Osteocyte (in vitro differentiated cells): ENCODE measurements at regions not wholly inside any gene's neighbourhood (a gene's known extent, or its start where the extent isn't known, plus 50 kb on each side); places are given as distances from the start of the nearest gene placed in this dataset.

ENCODE experiments used
- DNase-seq: peaks from one replicate; pipeline ENCODE4 v3.0.0; 2021; ENCODE audit warnings: mixed read lengths; ENCODE audit not compliant: unreplicated experiment; ENCODE audit errors: extremely low spot score
- H3K27ac Mint-ChIP-seq: one replicate; pipeline ENCODE4 v1.8.0; 2021; ENCODE audit warnings: mild to moderate bottlenecking, mixed read lengths; ENCODE audit not compliant: unreplicated experiment
- H3K27me3 Mint-ChIP-seq: one replicate; pipeline ENCODE4 v1.8.0; 2021; ENCODE audit warnings: mixed read lengths; ENCODE audit not compliant: unreplicated experiment
- H3K36me3 Mint-ChIP-seq: one replicate; pipeline ENCODE4 v1.8.0; 2021; ENCODE audit warnings: mixed read lengths; ENCODE audit not compliant: unreplicated experiment
- H3K4me1 Mint-ChIP-seq: one replicate; pipeline ENCODE4 v1.8.0; 2021; ENCODE audit warnings: mixed read lengths; ENCODE audit not compliant: unreplicated experiment
- H3K4me3 Mint-ChIP-seq: one replicate; pipeline ENCODE4 v1.8.0; 2021; ENCODE audit warnings: mild to moderate bottlenecking, moderate library complexity, mixed read lengths; ENCODE audit not compliant: unreplicated experiment
- H3K9me3 Mint-ChIP-seq: one replicate; pipeline ENCODE4 v1.8.0; 2021; ENCODE audit warnings: mixed read lengths; ENCODE audit not compliant: unreplicated experiment
- CTCF ChIP-seq: fragments of 200-600 bp; sonication (generic); IDR thresholded peaks from 2 replicates; pipeline ENCODE4 v1.5.0; 2021; ENCODE audit warnings: antibody characterized with exemption, mild to moderate bottlenecking, moderate library complexity

DNA sequence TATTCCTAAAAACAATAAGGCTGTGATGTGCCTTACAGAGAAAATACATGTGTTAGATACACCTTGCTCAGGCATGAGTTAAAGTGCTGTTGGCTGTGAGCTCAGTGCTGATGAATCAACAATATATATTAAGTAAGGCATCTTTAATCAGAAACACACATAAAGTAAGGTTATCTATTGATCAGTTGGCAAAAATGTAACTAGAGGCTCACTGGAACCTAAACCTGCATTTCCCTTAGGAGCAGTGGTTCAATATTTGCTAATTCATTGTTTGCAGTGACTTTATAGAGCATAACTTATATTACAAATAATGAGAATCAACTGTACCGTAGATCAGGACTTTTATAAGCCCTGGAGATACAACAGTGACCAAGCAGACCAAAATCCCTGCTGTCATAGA lies 77.0 kb upstream of the CYP1B1 start:
- Mint-ChIP-seq H3K27me3 (no peaks in the 10 kb centered on the region), H3K9me3 (no peaks in the 10 kb centered on the region), H3K4me3 (no peak overlapping the region), H3K27ac (no peak overlapping the region), H3K4me1 (peaks cover under 1% of the 10 kb centered on the region), H3K36me3 (peaks cover 1% of the 10 kb centered on the region)
- no peak for DNase-seq
- TF ChIP-seq CTCF, result no peak

GRCh38 chr2:38152035-38152434 lies 76.1 kb upstream of the CYP1B1 start:
- TF ChIP-seq CTCF, result no peak
- no peak overlapping the region for H3K4me3 Mint-ChIP-seq
- H3K27ac Mint-ChIP-seq, result no peak overlapping the region
- no peaks in the 10 kb centered on the region for H3K4me1 Mint-ChIP-seq
- no peaks in the 10 kb centered on the region for H3K9me3 Mint-ChIP-seq
- DNase-seq, result no peak
- no peaks in the 10 kb centered on the region for H3K27me3 Mint-ChIP-seq
- H3K36me3 Mint-ChIP-seq, result peaks cover 1% of the 10 kb centered on the region

GRCh38 chr2:38149531-38149930 lies 73.6 kb upstream of the CYP1B1 start:
- no peak for DNase-seq
- TF ChIP-seq CTCF, result no peak

DNA sequence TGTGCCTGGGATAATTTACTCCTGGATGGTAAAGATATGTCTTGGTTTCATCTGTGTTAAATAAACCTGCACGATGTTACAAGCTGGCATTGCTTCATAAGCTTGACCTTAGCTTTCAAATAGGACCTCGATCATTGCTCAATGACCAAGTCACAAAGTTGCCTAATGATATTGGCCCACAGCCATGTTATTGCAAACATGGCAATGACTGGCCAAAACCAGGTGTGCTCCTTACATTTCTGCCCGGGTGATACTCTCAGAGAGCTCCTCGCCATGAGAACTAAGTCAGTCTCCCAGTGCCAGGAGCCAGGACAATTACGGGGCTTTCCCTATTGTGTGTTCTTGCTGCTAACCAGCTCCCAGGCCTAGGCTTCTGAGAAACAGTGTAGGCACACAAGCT lies 72.5 kb upstream of the CYP1B1 start:
- Mint-ChIP-seq H3K36me3 (peaks cover 1% of the 10 kb centered on the region), H3K27me3 (no peaks in the 10 kb centered on the region), H3K9me3 (no peaks in the 10 kb centered on the region), H3K27ac (no peak overlapping the region), H3K4me3 (no peak overlapping the region), H3K4me1 (no peaks in the 10 kb centered on the region)
- no peak for TF ChIP-seq CTCF
- no peak for DNase-seq

More at GRCh38 chr2:38149531-38149930, 73.6 kb upstream of the CYP1B1 start:
- Mint-ChIP-seq H3K4me1 (no peaks in the 10 kb centered on the region), H3K27me3 (no peaks in the 10 kb centered on the region), H3K9me3 (no peaks in the 10 kb centered on the region), H3K36me3 (peaks cover 1% of the 10 kb centered on the region), H3K4me3 (no peak overlapping the region), H3K27ac (no peak overlapping the region)

DNA sequence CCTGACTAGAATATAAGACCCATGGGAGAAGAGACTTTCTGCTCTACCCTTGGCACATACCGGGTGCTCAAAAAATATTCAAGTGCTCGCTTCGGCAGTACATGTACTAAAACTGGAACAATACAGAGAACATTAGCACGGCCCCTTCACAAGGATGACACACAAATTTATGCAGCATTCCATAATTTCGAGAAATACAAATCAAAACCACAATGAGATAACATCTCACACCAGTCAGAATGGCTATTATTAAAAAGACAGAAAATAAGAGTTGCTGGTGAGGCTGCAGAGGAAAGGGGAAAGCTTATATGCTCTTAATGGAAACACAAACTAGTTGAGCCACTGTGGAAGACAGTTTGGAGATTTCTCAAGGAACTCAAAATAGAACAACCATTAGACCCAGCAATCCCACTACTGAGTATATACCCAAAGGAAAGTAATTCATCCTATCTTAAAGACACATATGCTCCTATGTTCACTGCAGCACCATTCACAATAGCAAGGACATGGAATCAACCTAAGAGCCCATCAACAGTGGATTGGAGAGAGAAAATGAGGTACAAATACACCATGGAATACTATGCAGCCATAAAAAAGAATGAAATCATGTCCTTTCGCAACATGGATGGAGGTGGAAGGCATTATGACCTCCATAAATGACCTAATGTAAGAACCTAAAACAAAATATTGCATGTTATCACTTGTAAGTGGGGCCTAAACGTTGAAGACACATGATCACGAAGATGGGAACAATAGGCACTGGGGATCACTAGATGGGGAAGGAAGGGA lies 71.6 kb upstream of the CYP1B1 start:
- H3K27ac Mint-ChIP-seq, result no peak overlapping the region

More for the DNA sequence above, 71.6 kb upstream of the CYP1B1 start:
- no peak for TF ChIP-seq CTCF
- Mint-ChIP-seq H3K9me3 (no peaks in the 10 kb centered on the region), H3K36me3 (no peaks in the 10 kb centered on the region), H3K4me3 (peak overlapping the region; percentile 56), H3K27me3 (no peaks in the 10 kb centered on the region), H3K4me1 (no peaks in the 10 kb centered on the region)
- DNase-seq, result no peak
